B cell (primary cell): ENCODE measurements at regions not wholly inside any gene's neighbourhood (a gene's known extent, or its start where the extent isn't known, plus 50 kb on each side); places are given as distances from the start of the nearest gene placed in this dataset.

Source experiments
- ATAC-seq: fragments of 200-7000 bp; cut with Tn5 transposase; one replicate; pipeline ENCODE4 v1.10.0; 2021; ENCODE audit warnings: low read depth, mild to moderate bottlenecking, moderate number of reproducible peaks, moderate library complexity
- CTCF ChIA-PET: fragments of 350-600 bp; sonication (Branson Sonifier 250); formaldehyde crosslinking; loops from one replicate; lab custom pipeline; 2021; ENCODE audit warnings: antibody characterized with exemption, inconsistent platforms; lab: Charles Lee
- POLR2A ChIA-PET: fragments of 350-600 bp; sonication (Branson Sonifier 250); formaldehyde crosslinking; loops from one replicate; lab custom pipeline; 2021; ENCODE audit warnings: antibody characterized with exemption; lab: Charles Lee
- DNase-seq: peaks from one replicate; pipeline ENCODE4 v3.0.0; 2013
- H2AFZ ChIP-seq: 2 replicates; pipeline ENCODE4 v1.6.1; 2012; ENCODE audit warnings: mild to moderate bottlenecking, low read depth, low read length; ENCODE audit not compliant: insufficient read depth, poor library complexity, severe bottlenecking
- H3K27ac ChIP-seq, 2 donors: 1 replicate in 1 of 2; 2 replicates in 1 of 2; pipeline ENCODE4 v1.5.1; 2012 to 2013; ENCODE audit warnings: low read length in 2 of 2, mild to moderate bottlenecking in 2 of 2, moderate library complexity in 1 of 2
- H3K27me3 ChIP-seq, 4 experiments: fragments of 200-600 bp in 1 of 4; sonication (generic) in 1 of 4; replicated peaks in 1 of 4; 1 replicate in 2 of 4; 2 replicates in 2 of 4; pipeline versions ENCODE4 v1.6.1 to v1.7.0; 2013 to 2016; ENCODE audit warnings: low read length in 3 of 4, mild to moderate bottlenecking in 2 of 4, mixed read lengths in 1 of 4, moderate library complexity in 1 of 4; ENCODE audit not compliant: insufficient read depth in 4 of 4, control insufficient read depth in 3 of 4; ENCODE audit errors: control extremely low read depth in 1 of 4
- H3K36me3 ChIP-seq, 2 experiments: replicated peaks in 1 of 2; 1 replicate in 1 of 2; 2 replicates in 1 of 2; pipeline versions ENCODE4 v1.6.1 to v1.7.1; 2013; ENCODE audit warnings: low read length in 1 of 2; ENCODE audit not compliant: insufficient read depth in 2 of 2, control insufficient read depth in 1 of 2; ENCODE audit errors: control extremely low read depth in 1 of 2, extremely low read depth in 1 of 2
- H3K4me1 ChIP-seq, 2 donors: fragments of 200-600 bp in 1 of 2; sonication (generic) in 1 of 2; 1 replicate in 1 of 2; 2 replicates in 1 of 2; pipeline versions ENCODE4 v1.5.1 to v1.6.1; 2013 to 2017; ENCODE audit warnings: low read length in 2 of 2; ENCODE audit not compliant: control insufficient read depth in 2 of 2, insufficient read depth in 2 of 2
- H3K4me2 ChIP-seq: replicated peaks from 2 replicates; pipeline ENCODE3; 2012; ENCODE audit warnings: mild to moderate bottlenecking, low read depth, low read length; ENCODE audit not compliant: poor library complexity, severe bottlenecking
- H3K4me3 ChIP-seq, 5 experiments: fragments of 200-600 bp in 1 of 5; sonication (generic) in 1 of 5; 1 replicate in 3 of 5; 2 replicates in 2 of 5; pipeline versions ENCODE4 v1.5.1 to v1.7.0; 2011 to 2016; ENCODE audit warnings: low read length in 4 of 5, mild to moderate bottlenecking in 4 of 5, low read depth in 2 of 5, control low read depth in 1 of 5, moderate library complexity in 1 of 5; ENCODE audit not compliant: insufficient read depth in 1 of 5; ENCODE audit errors: control extremely low read depth in 1 of 5, extremely low read depth in 1 of 5
- H3K79me2 ChIP-seq: fragments of 200-600 bp; sonication (generic); one replicate; pipeline ENCODE4 v1.6.0; 2016; ENCODE audit warnings: low read length; ENCODE audit not compliant: control insufficient read depth, insufficient read depth
- H3K9ac ChIP-seq: fragments of 200-600 bp; sonication (generic); 2 replicates; pipeline ENCODE4 v1.6.1; 2017; ENCODE audit warnings: mild to moderate bottlenecking, low read length, moderate library complexity
- H3K9me3 ChIP-seq, 3 donors: one replicate each; pipeline versions ENCODE4 v1.6.1 to v1.7.1; 2013; ENCODE audit warnings: low read length in 2 of 3; ENCODE audit not compliant: control insufficient read depth in 2 of 3, insufficient read depth in 1 of 3; ENCODE audit errors: control extremely low read depth in 1 of 3
- H4K20me1 ChIP-seq: 2 replicates; pipeline ENCODE4 v1.6.0; 2012; ENCODE audit warnings: mild to moderate bottlenecking, low read length; ENCODE audit not compliant: insufficient read depth, control insufficient read depth, poor library complexity, severe bottlenecking
- H3K27ac Mint-ChIP-seq: one replicate; pipeline ENCODE4 v1.8.0; 2021; ENCODE audit warnings: mixed read lengths
- H3K27me3 Mint-ChIP-seq: one replicate; pipeline ENCODE4 v1.8.0; 2021; ENCODE audit warnings: mixed read lengths
- H3K4me1 Mint-ChIP-seq: one replicate; pipeline ENCODE4 v1.8.0; 2021; ENCODE audit warnings: mixed read lengths
- H3K4me3 Mint-ChIP-seq: one replicate; pipeline ENCODE4 v1.8.0; 2021; ENCODE audit warnings: mixed read lengths
- H3K9me3 Mint-ChIP-seq: one replicate; pipeline ENCODE4 v1.8.0; 2022; ENCODE audit warnings: mixed read lengths; ENCODE audit not compliant: insufficient read depth
- CTCF ChIP-seq: fragments of 200-600 bp; IDR thresholded peaks from one replicate; pipeline ENCODE4 v1.8.0; 2022; ENCODE audit warnings: antibody characterized with exemption, mild to moderate bottlenecking
- EZH2 ChIP-seq: IDR thresholded peaks from 2 replicates; pipeline ENCODE4 v1.6.1; 2012; ENCODE audit warnings: borderline replicate concordance, low read depth, mild to moderate bottlenecking, moderate library complexity, low read length; ENCODE audit not compliant: insufficient read depth, poor library complexity, severe bottlenecking
- intact Hi-C: fragments of 100-400 bp; cut with micrococcal nuclease; formaldehyde crosslinking; loops from one replicate; pipeline ENCODE4 v1.10.0; 2022

GRCh38 chr5:56357426-56357825, 124.3 kb upstream of the ANKRD55 start:
- intact Hi-C loops = no loop called here
- H3K4me1 ChIP-seq = peaks cover 0 to 14% of the 10 kb centered on the region in 2 donors
- POLR2A ChIA-PET = interaction anchor here (0.7 kb wide), 1 partner anchor 88 kb away, joined by 5 read pairs; no protein-coding TSS in a partner anchor
- no peaks in the 10 kb centered on the region for H3K9me3 Mint-ChIP-seq
- TF ChIP-seq CTCF (no peak), EZH2 (no peak)
- H3K4me2 ChIP-seq = no peak overlapping the region
- H3K27ac ChIP-seq = no peak overlapping the region
- no peak overlapping the region for H3K4me3 Mint-ChIP-seq
- H2AFZ ChIP-seq = no peak overlapping the region
- no peaks in the 10 kb centered on the region for H3K36me3 ChIP-seq
- no peak for ATAC-seq
- no peak overlapping the region for H3K4me3 ChIP-seq
- no peaks in the 10 kb centered on the region for H3K27me3 Mint-ChIP-seq
- no peak for DNase-seq
- H3K4me1 Mint-ChIP-seq = peaks cover 17% of the 10 kb centered on the region
- H3K27ac Mint-ChIP-seq = no peak overlapping the region
- no peaks in the 10 kb centered on the region for H4K20me1 ChIP-seq
- H3K9me3 ChIP-seq = no peaks in the 10 kb centered on the region
- CTCF ChIA-PET = no interaction called here
- no peaks in the 10 kb centered on the region for H3K79me2 ChIP-seq
- no peak overlapping the region for H3K9ac ChIP-seq
- no peaks in the 10 kb centered on the region for H3K27me3 ChIP-seq

- Histone ChIP-seq H3K9ac (no peak overlapping the region), H4K20me1 (no peaks in the 10 kb centered on the region), H3K27me3 (no peaks in the 10 kb centered on the region), H3K36me3 (no peaks in the 10 kb centered on the region), H3K9me3 (no peaks in the 10 kb centered on the region), H3K4me1 (peaks cover 0 to 14% of the 10 kb centered on the region in 2 donors), H3K4me3 (no peak overlapping the region), H3K4me2 (no peak overlapping the region), H2AFZ (no peak overlapping the region), H3K79me2 (no peaks in the 10 kb centered on the region), H3K27ac (no peak overlapping the region)
- H3K4me1 Mint-ChIP-seq = peaks cover 20% of the 10 kb centered on the region
- ChIA-PET POLR2A (interaction anchor here (0.6 to 0.7 kb wide), 2 partner anchors 89 to 116 kb away, joined by 4 to 5 read pairs; no protein-coding TSS in a partner anchor), CTCF (no interaction called here)
- DNase-seq (no peak), ATAC-seq (no peak)
- TF ChIP-seq CTCF (no peak), EZH2 (no peak)
- no peaks in the 10 kb centered on the region for H3K27me3 Mint-ChIP-seq
- no peaks in the 10 kb centered on the region for H3K9me3 Mint-ChIP-seq
- intact Hi-C loops = no loop called here
- H3K4me3 Mint-ChIP-seq = no peak overlapping the region
- no peak overlapping the region for H3K27ac Mint-ChIP-seq
These were observed 123.7 kb upstream of the ANKRD55 start for GRCh38 chr5:56356836-56357160.
